ENCODE measurements at regions not wholly inside any gene's neighbourhood (a gene's known extent, or its start where the extent isn't known, plus 50 kb on each side); places are given as distances from the start of the nearest gene placed in this dataset.

- Histone ChIP-seq H3K9me3 (no peaks in the 10 kb centered on the region; the same call in 2 of the 3 replicates), H3K4me2 (no peak overlapping the region), H3K27ac (no peak overlapping the region), H3K4me1 (no peaks in the 10 kb centered on the region), H3K4me3 (no peak overlapping the region)
- POLR2A ChIA-PET, result no interaction called here
- DNase-seq (ENCODE audit: low read depth in 1 of 2, low spot score in 1 of 2), result no peak
- FAIRE-seq, result no peak
- 0% methylated on average over 1 of the region's 1 CpG for WGBS (ENCODE audit: missing lambda C conversion rate)
- no peak for TF ChIP-seq E2F6 (IDR thresholded peaks at IDR 0.05; ENCODE audit: borderline replicate concordance, low read depth)
- no peak for TF ChIP-seq RFX5 (IDR thresholded peaks at IDR 0.05)
- TF ChIP-seq ZC3H11A (IDR thresholded peaks at IDR 0.05), result no peak
- TF ChIP-seq POLR2A (IDR thresholded peaks at IDR 0.05; ENCODE audit: low read length), result no peak
- TF ChIP-seq MAX (IDR thresholded peaks at IDR 0.05), result no peak
- TF ChIP-seq HMGXB4 (CRISPR knock-in tag; IDR thresholded peaks at IDR 0.05; ENCODE audit: borderline replicate concordance), result no peak
- TF ChIP-seq FOSB (CRISPR knock-in tag; IDR thresholded peaks at IDR 0.05), result no peak
- no peak for TF ChIP-seq BHLHE40 (IDR thresholded peaks at IDR 0.05; ENCODE audit: low read depth, low read length)
- CTCF ChIA-PET, result no interaction called here
- ATAC-seq, result no peak
Observed at GRCh38 chr10:10513067-10513466, 504.6 kb upstream of the CELF2 start.

GRCh38 chr10:10513898-10514297 lies 503.8 kb upstream of the CELF2 start:
- FAIRE-seq (no peak), DNase-seq (ENCODE audit: low read depth in 1 of 2, low spot score in 1 of 2) (no peak), ATAC-seq (no peak)
- H3K9me3 ChIP-seq, result no peaks in the 10 kb centered on the region; the same call in 2 of the 3 replicates
- CTCF ChIA-PET, result no interaction called here
- H3K4me3 ChIP-seq, result no peak overlapping the region
- no peaks in the 10 kb centered on the region for H3K4me1 ChIP-seq
- H3K27ac ChIP-seq, result no peak overlapping the region
- TF ChIP-seq ZC3H11A (IDR thresholded peaks at IDR 0.05), result no peak
- POLR2A ChIA-PET, result no interaction called here
- WGBS (ENCODE audit: missing lambda C conversion rate), result 12% methylated on average over 4 of the region's 4 CpGs
- no peak overlapping the region for H3K4me2 ChIP-seq

GRCh38 chr10:10514797-10515196 lies 502.9 kb upstream of the CELF2 start:
- ATAC-seq, result no peak
- Histone ChIP-seq H3K9me3 (no peaks in the 10 kb centered on the region; the same call in 2 of the 3 replicates), H3K4me2 (no peak overlapping the region), H3K4me3 (no peak overlapping the region), H3K4me1 (no peaks in the 10 kb centered on the region), H3K27ac (no peak overlapping the region)
- no peak for DNase-seq (ENCODE audit: low read depth in 1 of 2, low spot score in 1 of 2)
- TF ChIP-seq TP53 (CRISPR knock-in tag; IDR thresholded peaks at IDR 0.05) (no peak), HOXB13 (CRISPR knock-in tag; IDR thresholded peaks at IDR 0.05; ENCODE audit: low read depth) (no peak)
- CTCF ChIA-PET, result no interaction called here
- FAIRE-seq, result no peak
- POLR2A ChIA-PET, result no interaction called here
- 24% methylated on average over 3 of the region's 3 CpGs for WGBS (ENCODE audit: missing lambda C conversion rate)

- CTCF ChIA-PET, result no interaction called here
- DNase-seq (ENCODE audit: low read depth in 1 of 2, low spot score in 1 of 2) (no peak), ATAC-seq (no peak), FAIRE-seq (no peak)
- WGBS (ENCODE audit: missing lambda C conversion rate), result 26% methylated on average over 13 of the region's 13 CpGs
- no peak for TF ChIP-seq HOXB13 (CRISPR knock-in tag; IDR thresholded peaks at IDR 0.05; ENCODE audit: low read depth)
- TF ChIP-seq PBX3 (IDR thresholded peaks at IDR 0.05), result no peak
- TF ChIP-seq SMC3 (IDR thresholded peaks at IDR 0.05), result no peak
- no peak for TF ChIP-seq KDM1A (IDR thresholded peaks at IDR 0.05; ENCODE audit: low read depth)
- no peak for TF ChIP-seq HOXA7 (CRISPR knock-in tag; IDR thresholded peaks at IDR 0.05)
- TF ChIP-seq MYC (IDR thresholded peaks at IDR 0.05; ENCODE audit: borderline replicate concordance, low read length), result no peak
- no peak for TF ChIP-seq JUN (IDR thresholded peaks at IDR 0.05)
- no peak for TF ChIP-seq TP53 (CRISPR knock-in tag; IDR thresholded peaks at IDR 0.05)
- H3K4me1 ChIP-seq, result no peaks in the 10 kb centered on the region
- POLR2A ChIA-PET, result no interaction called here
- H3K4me3 ChIP-seq, result no peak overlapping the region
- no peak overlapping the region for H3K4me2 ChIP-seq
- H3K9me3 ChIP-seq, result no peaks in the 10 kb centered on the region
- no peak overlapping the region for H3K27ac ChIP-seq
Observed at GRCh38 chr10:10515479-10516204, 502.0 kb upstream of the CELF2 start.
